ENCODE measurements at regions not wholly inside any gene's neighbourhood (a gene's known extent, or its start where the extent isn't known, plus 50 kb on each side); places are given as distances from the start of the nearest gene placed in this dataset.

GRCh38 chr11:45473341-45473895 lies 187.3 kb upstream of the SYT13 start:
- Histone ChIP-seq H2AFZ (ENCODE audit: low read depth, low read length) (no peak overlapping the region), H3K4me1 (ENCODE audit: low read length) (no peaks in the 10 kb centered on the region), H3K4me3 (ENCODE audit: low read length) (no peak overlapping the region), H3K27me3 (ENCODE audit: low read depth, low read length) (peaks cover 40% of the 10 kb centered on the region), H3K79me2 (ENCODE audit: low read length) (no peaks in the 10 kb centered on the region), H3K36me3 (replicated peaks; ENCODE audit: low read depth, low read length) (no peaks in the 10 kb centered on the region), H3K27ac (ENCODE audit: low read length) (no peak overlapping the region), H3K4me2 (ENCODE audit: low read length) (no peak overlapping the region), H3K9ac (ENCODE audit: low read length) (no peak overlapping the region), H4K20me1 (ENCODE audit: insufficient read depth, low read length) (no peaks in the 10 kb centered on the region), H3K9me3 (ENCODE audit: insufficient read depth, low read length) (no peaks in the 10 kb centered on the region)
- TF ChIP-seq EZH2phosphoT487 (IDR thresholded peaks at IDR 0.05; ENCODE audit: low read depth) (no peak), CTCF (IDR thresholded peaks at IDR 0.05; ENCODE audit: low read depth, low read length) (no peak)

- no peaks in the 10 kb centered on the region for H4K20me1 ChIP-seq (ENCODE audit: insufficient read depth, low read length)
- no peak overlapping the region for H3K9ac ChIP-seq (ENCODE audit: low read length)
- no peak overlapping the region for H2AFZ ChIP-seq (ENCODE audit: low read depth, low read length)
- H3K9me3 ChIP-seq (ENCODE audit: insufficient read depth, low read length) = no peaks in the 10 kb centered on the region
- H3K4me1 ChIP-seq (ENCODE audit: low read length) = no peaks in the 10 kb centered on the region
- H3K79me2 ChIP-seq (ENCODE audit: low read length) = no peaks in the 10 kb centered on the region
- H3K4me3 ChIP-seq (ENCODE audit: low read length) = no peak overlapping the region
- TF ChIP-seq EZH2phosphoT487 (IDR thresholded peaks at IDR 0.05; ENCODE audit: low read depth) = no peak
- peaks cover 34% of the 10 kb centered on the region for H3K27me3 ChIP-seq (ENCODE audit: low read depth, low read length)
- no peak overlapping the region for H3K27ac ChIP-seq (ENCODE audit: low read length)
- no peak overlapping the region for H3K4me2 ChIP-seq (ENCODE audit: low read length)
- H3K36me3 ChIP-seq (replicated peaks; ENCODE audit: low read depth, low read length) = no peaks in the 10 kb centered on the region
Observed at GRCh38 chr11:45472716-45473317, 186.7 kb upstream of the SYT13 start.

GRCh38 chr11:45471266-45471665 lies 185.1 kb upstream of the SYT13 start:
- Histone ChIP-seq H3K4me3 (ENCODE audit: low read length) (no peak overlapping the region), H3K79me2 (ENCODE audit: low read length) (no peaks in the 10 kb centered on the region), H3K9ac (ENCODE audit: low read length) (no peak overlapping the region), H3K27me3 (ENCODE audit: low read depth, low read length) (peaks cover 20% of the 10 kb centered on the region), H3K36me3 (replicated peaks; ENCODE audit: low read depth, low read length) (no peaks in the 10 kb centered on the region), H4K20me1 (ENCODE audit: insufficient read depth, low read length) (no peaks in the 10 kb centered on the region), H3K4me2 (ENCODE audit: low read length) (no peak overlapping the region), H3K9me3 (ENCODE audit: insufficient read depth, low read length) (no peaks in the 10 kb centered on the region), H3K4me1 (ENCODE audit: low read length) (no peaks in the 10 kb centered on the region), H3K27ac (ENCODE audit: low read length) (no peak overlapping the region), H2AFZ (ENCODE audit: low read depth, low read length) (no peak overlapping the region)
- no peak for TF ChIP-seq CTCF (IDR thresholded peaks at IDR 0.05; ENCODE audit: low read depth, low read length)
- no peak for TF ChIP-seq EZH2phosphoT487 (IDR thresholded peaks at IDR 0.05; ENCODE audit: low read depth)

GRCh38 chr11:45470794-45471167 lies 184.6 kb upstream of the SYT13 start:
- no peaks in the 10 kb centered on the region for H3K79me2 ChIP-seq (ENCODE audit: low read length)
- H3K9me3 ChIP-seq (ENCODE audit: insufficient read depth, low read length) = no peaks in the 10 kb centered on the region
- no peaks in the 10 kb centered on the region for H3K36me3 ChIP-seq (replicated peaks; ENCODE audit: low read depth, low read length)
- TF ChIP-seq EZH2phosphoT487 (IDR thresholded peaks at IDR 0.05; ENCODE audit: low read depth) (no peak), CTCF (IDR thresholded peaks at IDR 0.05; ENCODE audit: low read depth, low read length) (no peak)
- no peak overlapping the region for H3K4me2 ChIP-seq (ENCODE audit: low read length)
- H2AFZ ChIP-seq (ENCODE audit: low read depth, low read length) = no peak overlapping the region
- H4K20me1 ChIP-seq (ENCODE audit: insufficient read depth, low read length) = no peaks in the 10 kb centered on the region
- no peak overlapping the region for H3K9ac ChIP-seq (ENCODE audit: low read length)
- H3K27ac ChIP-seq (ENCODE audit: low read length) = no peak overlapping the region
- no peaks in the 10 kb centered on the region for H3K4me1 ChIP-seq (ENCODE audit: low read length)
- H3K4me3 ChIP-seq (ENCODE audit: low read length) = no peak overlapping the region
- peaks cover 16% of the 10 kb centered on the region for H3K27me3 ChIP-seq (ENCODE audit: low read depth, low read length)

Data from OCI-LY3 (cell line).